Liver (tissue), 7 donors: ENCODE measurements at regions not wholly inside any gene's neighbourhood (a gene's known extent, or its start where the extent isn't known, plus 50 kb on each side); places are given as distances from the start of the nearest gene placed in this dataset.

ENCODE experiments used
- DNase-seq: peaks from one replicate; pipeline ENCODE4 v3.0.0-alpha.2; 2017; ENCODE audit warnings: low spot score
- H3K27ac ChIP-seq, 2 donors: one replicate each; pipeline ENCODE4 v1.7.0; 2013; ENCODE audit warnings: inconsistent platforms in 2 of 2, low read length in 2 of 2, control low read depth in 1 of 2, low read depth in 1 of 2, mild to moderate bottlenecking in 1 of 2
- H3K27me3 ChIP-seq, 4 donors: one replicate each; pipeline versions ENCODE4 v1.6.1 to v1.7.0; 2013; ENCODE audit warnings: low read length in 3 of 4, inconsistent platforms in 1 of 4, mild to moderate bottlenecking in 1 of 4, moderate library complexity in 1 of 4; ENCODE audit not compliant: control insufficient read depth in 4 of 4, insufficient read depth in 4 of 4
- H3K36me3 ChIP-seq, 4 donors: one replicate each; pipeline versions ENCODE4 v1.6.1 to v1.7.0; 2013; ENCODE audit warnings: low read length in 3 of 4, mild to moderate bottlenecking in 3 of 4, low read depth in 1 of 4, moderate library complexity in 1 of 4; ENCODE audit not compliant: control insufficient read depth in 4 of 4, insufficient read depth in 3 of 4
- H3K4me1 ChIP-seq, 4 donors: one replicate each; pipeline versions ENCODE4 v1.6.1 to v1.7.0; 2013; ENCODE audit warnings: low read length in 3 of 4, mild to moderate bottlenecking in 3 of 4, moderate library complexity in 1 of 4; ENCODE audit not compliant: control insufficient read depth in 4 of 4, insufficient read depth in 4 of 4
- H3K4me3 ChIP-seq, 3 donors: one replicate each; pipeline versions ENCODE4 v1.6.1 to v1.7.0; 2013; ENCODE audit warnings: low read length in 3 of 3, control low read depth in 1 of 3, low read depth in 1 of 3, mild to moderate bottlenecking in 1 of 3
- H3K9ac ChIP-seq, 2 donors: one replicate each; pipeline ENCODE4 v1.7.0; 2013; ENCODE audit warnings: low read length in 2 of 2, mild to moderate bottlenecking in 2 of 2, moderate library complexity in 2 of 2, control low read depth in 1 of 2, low read depth in 1 of 2
- H3K9me3 ChIP-seq, 4 donors: one replicate each; pipeline versions ENCODE4 v1.6.1 to v1.7.0; 2013; ENCODE audit warnings: low read length in 3 of 4; ENCODE audit not compliant: control insufficient read depth in 4 of 4
- ATF3 ChIP-seq: IDR thresholded peaks from 2 replicates; pipeline ENCODE4 v1.6.1; 2016; ENCODE audit warnings: antibody characterized with exemption
- EGR1 ChIP-seq, 2 donors: IDR thresholded peaks; 2 replicates each; pipeline ENCODE4 v1.6.1; 2016 to 2018; ENCODE audit warnings: antibody characterized with exemption in 2 of 2, low read depth in 2 of 2
- FOXA1 ChIP-seq: IDR thresholded peaks from 2 replicates; pipeline ENCODE4 v1.6.1; 2016; ENCODE audit warnings: antibody characterized with exemption
- FOXA2 ChIP-seq: IDR thresholded peaks from 2 replicates; pipeline ENCODE4 v1.6.1; 2016; ENCODE audit warnings: antibody characterized with exemption
- HNF4A ChIP-seq, 2 donors: conservative IDR thresholded peaks; 2 replicates each; pipeline ENCODE4 v1.6.1; 2016; ENCODE audit warnings: antibody characterized with exemption in 2 of 2, mild to moderate bottlenecking in 2 of 2
- HNF4G ChIP-seq: IDR thresholded peaks from 2 replicates; pipeline ENCODE4 v1.6.1; 2016; ENCODE audit warnings: antibody characterized with exemption
- JUND ChIP-seq, 2 donors: IDR thresholded peaks; 2 replicates each; pipeline ENCODE4 v1.6.1; 2016; ENCODE audit warnings: antibody characterized with exemption in 2 of 2
- MAX ChIP-seq: IDR thresholded peaks from 2 replicates; pipeline ENCODE4 v1.6.1; 2016; ENCODE audit warnings: antibody characterized with exemption
- NR2F2 ChIP-seq: IDR thresholded peaks from 2 replicates; pipeline ENCODE4 v1.6.1; 2016; ENCODE audit warnings: antibody characterized with exemption
- RAD21 ChIP-seq, 2 donors: IDR thresholded peaks; 2 replicates each; pipeline ENCODE4 v1.6.1; 2016; ENCODE audit warnings: antibody characterized with exemption in 2 of 2, mild to moderate bottlenecking in 2 of 2
- REST ChIP-seq: IDR thresholded peaks from 2 replicates; pipeline ENCODE4 v1.6.1; 2016; ENCODE audit warnings: antibody characterized with exemption, mild to moderate bottlenecking
- RXRA ChIP-seq, 2 donors: IDR thresholded peaks; 2 replicates each; pipeline ENCODE4 v1.6.1; 2017 to 2018; ENCODE audit warnings: antibody characterized with exemption in 2 of 2, mild to moderate bottlenecking in 1 of 2
- SP1 ChIP-seq: IDR thresholded peaks from 2 replicates; pipeline ENCODE4 v1.6.1; 2018; ENCODE audit warnings: antibody characterized with exemption, mild to moderate bottlenecking
- TAF1 ChIP-seq: conservative IDR thresholded peaks from 2 replicates; pipeline ENCODE4 v1.6.1; 2016; ENCODE audit warnings: antibody characterized with exemption, mild to moderate bottlenecking
- YY1 ChIP-seq: IDR thresholded peaks from 2 replicates; pipeline ENCODE4 v1.6.1; 2016; ENCODE audit warnings: antibody characterized with exemption, mild to moderate bottlenecking
- WGBS: extraction: QIAGEN DNeasy Blood & Tissue Kit; methylation state at CpG from one replicate; pipeline ENCODE4 v1.1.7; 2013; 5-methylcytosine and 5-hydroxymethylcytosine counted together
- donor health status: healthy.
- donor health status: healthy.
- donor health status: healthy.
- donor health status: healthy.

- 89% methylated on average over 2 of the region's 2 CpGs for WGBS
- TF ChIP-seq RAD21 (IDR thresholded peaks at IDR 0.05) (no peak), HNF4A (conservative IDR thresholded peaks at IDR 0.05) (no peak), YY1 (no peak), FOXA2 (no peak), SP1 (no peak), FOXA1 (no peak)
These were observed 382.2 kb upstream of the KLHL1 start for GRCh38 chr13:70490320-70490935.

GRCh38 chr13:70484931-70485330 lies 376.7 kb upstream of the KLHL1 start:
- H3K9me3 ChIP-seq: no peaks in the 10 kb centered on the region
- H3K4me3 ChIP-seq: no peak overlapping the region
- no peaks in the 10 kb centered on the region for H3K27me3 ChIP-seq
- no peak overlapping the region for H3K9ac ChIP-seq
- no peak for TF ChIP-seq RXRA (IDR thresholded peaks at IDR 0.05)
- no peak for TF ChIP-seq NR2F2
- H3K27ac ChIP-seq: no peak overlapping the region
- 90% methylated on average over 7 of the region's 7 CpGs for WGBS
- H3K4me1 ChIP-seq: no peaks in the 10 kb centered on the region
- no peaks in the 10 kb centered on the region for H3K36me3 ChIP-seq
- no peak for DNase-seq

More at GRCh38 chr13:70490320-70490935, 382.2 kb upstream of the KLHL1 start:
- no peaks in the 10 kb centered on the region for H3K4me1 ChIP-seq
- no peak overlapping the region for H3K27ac ChIP-seq
- no peak overlapping the region for H3K9ac ChIP-seq
- peaks cover 0 to 6% (median 2%) of the 10 kb centered on the region in 4 donors for H3K9me3 ChIP-seq
- no peaks in the 10 kb centered on the region for H3K36me3 ChIP-seq
- no peak overlapping the region for H3K4me3 ChIP-seq
- no peaks in the 10 kb centered on the region for H3K27me3 ChIP-seq
- no peak for DNase-seq

- TF ChIP-seq REST (no peak), NR2F2 (no peak), RAD21 (IDR thresholded peaks at IDR 0.05) (no peak), MAX (no peak), TAF1 (no peak), ATF3 (no peak), FOXA1 (no peak), JUND (IDR thresholded peaks at IDR 0.05) (no peak), SP1 (no peak), HNF4G (no peak), EGR1 (IDR thresholded peaks at IDR 0.05; ENCODE audit: low read depth in 2 of 2) (no peak)
- Histone ChIP-seq H3K4me3 (no peak overlapping the region), H3K27ac (no peak overlapping the region), H3K9ac (no peak overlapping the region), H3K9me3 (no peaks in the 10 kb centered on the region), H3K4me1 (no peaks in the 10 kb centered on the region), H3K36me3 (no peaks in the 10 kb centered on the region), H3K27me3 (no peaks in the 10 kb centered on the region)
- no peak for DNase-seq
- 92% methylated on average over 1 of the region's 1 CpG for WGBS
These were observed 375.5 kb upstream of the KLHL1 start for GRCh38 chr13:70483599-70484276.
